Activated CD8-positive, alpha-beta memory T cell treated with anti-CD3 and anti-CD28 coated beads, Interleukin-2, amount 10 ng/mL, durations not matched to agents 7 days and 5 days (primary cell): ENCODE measurements at regions not wholly inside any gene's neighbourhood (a gene's known extent, or its start where the extent isn't known, plus 50 kb on each side); places are given as distances from the start of the nearest gene placed in this dataset.

Experiments used
- ATAC-seq: fragments of 150-1000 bp; cut with Tn5 transposase; one replicate; pipeline ENCODE4 v1.10.0; 2021; ENCODE audit warnings: moderate library complexity
- CTCF ChIA-PET: fragments of 350-600 bp; sonication (Branson Sonifier 250); formaldehyde crosslinking; loops from one replicate; lab custom pipeline; 2021; ENCODE audit warnings: antibody characterized with exemption; lab: Charles Lee
- DNase-seq: peaks from one replicate; pipeline ENCODE4 v3.0.0-alpha.2; 2020
- H3K27ac Mint-ChIP-seq: one replicate; pipeline ENCODE4 v1.8.0; 2021; ENCODE audit warnings: mild to moderate bottlenecking, mixed read lengths
- H3K27me3 Mint-ChIP-seq: one replicate; pipeline ENCODE4 v1.8.0; 2021; ENCODE audit warnings: mixed read lengths
- H3K36me3 Mint-ChIP-seq: one replicate; pipeline ENCODE4 v1.8.0; 2021; ENCODE audit warnings: mild to moderate bottlenecking, mixed read lengths
- H3K4me1 Mint-ChIP-seq: one replicate; pipeline ENCODE4 v1.8.0; 2021; ENCODE audit warnings: mixed read lengths
- H3K4me3 Mint-ChIP-seq: one replicate; pipeline ENCODE4 v1.8.0; 2021; ENCODE audit warnings: mild to moderate bottlenecking, moderate library complexity, mixed read lengths
- H3K9me3 Mint-ChIP-seq: one replicate; pipeline ENCODE4 v1.8.0; 2022; ENCODE audit warnings: low read depth, mixed read lengths

DNA sequence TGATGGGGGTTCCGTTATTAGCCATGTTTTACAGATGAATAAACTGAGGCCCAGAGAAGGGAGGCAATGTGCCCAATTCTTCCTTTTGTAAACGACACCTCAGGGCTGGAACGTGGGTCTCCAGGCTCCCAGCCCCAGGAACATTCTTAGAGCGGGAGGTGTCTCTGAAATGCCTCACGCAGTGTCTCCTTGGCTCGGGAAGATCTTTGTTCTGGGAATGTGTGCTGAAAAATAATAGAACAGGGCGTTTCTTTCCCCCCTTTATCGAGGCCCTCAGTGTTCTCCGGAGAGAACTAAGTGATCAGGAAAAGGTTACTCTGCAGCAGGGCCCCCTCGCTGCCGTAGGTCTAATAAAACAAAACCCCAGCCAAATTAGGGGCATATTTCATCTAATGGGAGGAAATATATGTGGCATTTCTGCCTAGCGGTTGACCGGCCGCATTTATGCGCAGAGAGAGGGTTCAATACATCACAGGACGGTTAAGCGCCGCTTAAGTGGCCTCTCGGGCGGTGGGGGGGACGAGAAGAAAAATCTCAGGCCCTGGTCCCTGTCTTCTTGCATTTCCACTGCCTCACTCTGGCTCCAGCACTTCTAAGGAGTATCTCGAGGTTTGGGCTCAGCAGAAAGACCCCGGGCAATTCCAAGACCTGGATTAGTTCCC is 564.3 kb downstream of the MN1 start:
- CTCF ChIA-PET: no interaction called here
- Mint-ChIP-seq H3K36me3 (no peaks in the 10 kb centered on the region), H3K27ac (no peak overlapping the region)

DNA sequence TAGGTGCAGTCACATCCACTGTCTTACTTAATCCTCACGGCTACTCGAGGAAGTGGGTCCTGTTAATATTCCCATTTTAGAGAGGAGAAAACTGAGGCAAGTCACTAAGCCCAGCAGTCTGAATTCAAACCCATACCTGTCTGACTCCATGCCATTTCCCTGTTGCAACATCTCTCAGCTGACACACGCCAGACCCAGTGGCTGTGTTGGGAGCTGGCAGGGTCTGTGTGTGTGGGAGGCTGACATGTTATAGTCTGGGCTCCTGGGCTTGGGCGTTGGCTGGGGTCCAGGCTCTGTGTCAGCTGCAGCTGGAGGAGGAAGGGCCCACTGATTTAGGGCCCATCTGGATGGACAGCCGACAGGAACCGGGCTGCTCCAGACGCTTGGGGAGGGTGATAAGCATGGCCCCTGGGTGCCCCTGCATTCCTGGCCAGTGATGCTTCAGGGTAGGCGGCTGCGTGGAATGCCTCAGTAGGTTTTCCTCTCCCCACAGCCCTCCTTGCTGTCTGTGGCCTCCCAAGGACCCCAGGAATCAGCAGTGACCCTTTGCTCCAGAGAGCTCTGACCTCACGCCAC is 562.5 kb downstream of the MN1 start:
- DNase-seq (no peak), ATAC-seq (no peak)
- H3K36me3 Mint-ChIP-seq: no peaks in the 10 kb centered on the region
- no peaks in the 10 kb centered on the region for H3K4me1 Mint-ChIP-seq
- H3K27me3 Mint-ChIP-seq: no peaks in the 10 kb centered on the region
- H3K27ac Mint-ChIP-seq: no peak overlapping the region
- no peak overlapping the region for H3K4me3 Mint-ChIP-seq
- CTCF ChIA-PET: no interaction called here
- no peaks in the 10 kb centered on the region for H3K9me3 Mint-ChIP-seq

More for the DNA sequence above, 564.3 kb downstream of the MN1 start:
- Mint-ChIP-seq H3K4me1 (no peaks in the 10 kb centered on the region), H3K4me3 (no peak overlapping the region), H3K9me3 (no peaks in the 10 kb centered on the region), H3K27me3 (no peaks in the 10 kb centered on the region)
- ATAC-seq (no peak), DNase-seq (no peak)

GRCh38 chr22:27239520-27239919 is 562.0 kb downstream of the MN1 start:
- ATAC-seq: no peak
- CTCF ChIA-PET: no interaction called here
- Mint-ChIP-seq H3K9me3 (no peaks in the 10 kb centered on the region), H3K27ac (no peak overlapping the region), H3K4me3 (no peak overlapping the region), H3K27me3 (no peaks in the 10 kb centered on the region), H3K4me1 (no peaks in the 10 kb centered on the region), H3K36me3 (no peaks in the 10 kb centered on the region)
- DNase-seq: no peak

DNA sequence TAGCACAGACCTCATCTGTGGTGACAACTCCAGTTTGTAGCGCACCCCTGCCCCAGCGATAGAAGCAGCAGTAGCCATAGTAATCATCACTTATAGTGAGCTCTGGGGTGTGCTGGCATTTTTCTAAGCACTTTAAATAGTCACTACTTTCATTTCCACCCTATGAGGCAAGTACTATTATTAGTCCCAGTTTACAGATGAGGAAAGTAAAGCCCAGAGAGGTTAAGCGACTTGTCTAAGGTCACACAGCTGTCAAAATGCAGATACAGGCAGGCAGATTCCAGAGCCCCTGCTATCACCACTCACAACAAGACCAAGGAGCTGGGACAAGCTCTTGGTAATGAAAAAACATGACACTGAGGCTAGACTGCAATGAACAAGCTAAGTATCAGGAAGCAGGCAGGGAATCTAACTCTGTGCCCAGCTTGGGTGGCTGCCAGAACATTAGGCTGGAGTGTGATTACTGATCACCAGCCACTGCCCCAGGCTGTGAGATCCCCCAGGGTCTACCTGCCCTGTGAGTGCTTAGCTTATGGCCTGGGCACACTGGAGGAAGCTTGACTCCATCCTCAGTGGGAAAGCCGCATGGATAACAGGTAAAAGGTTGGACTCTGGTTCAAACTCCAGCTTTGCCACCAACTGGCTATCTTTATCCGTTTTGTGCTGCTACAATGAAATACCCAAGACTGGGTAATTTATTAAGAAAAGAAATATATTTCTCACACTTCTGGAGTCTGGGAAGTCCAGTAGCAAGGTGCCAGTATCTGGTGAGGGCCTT is 561.1 kb downstream of the MN1 start:
- no peaks in the 10 kb centered on the region for H3K27me3 Mint-ChIP-seq
- ATAC-seq (no peak), DNase-seq (no peak)
- no peaks in the 10 kb centered on the region for H3K9me3 Mint-ChIP-seq
- no peak overlapping the region for H3K4me3 Mint-ChIP-seq
- no peak overlapping the region for H3K27ac Mint-ChIP-seq
- CTCF ChIA-PET: no interaction called here
- no peaks in the 10 kb centered on the region for H3K4me1 Mint-ChIP-seq
- no peaks in the 10 kb centered on the region for H3K36me3 Mint-ChIP-seq

- Mint-ChIP-seq H3K9me3 (peaks cover 4% of the 10 kb centered on the region), H3K4me3 (no peak overlapping the region), H3K4me1 (no peaks in the 10 kb centered on the region), H3K36me3 (no peaks in the 10 kb centered on the region), H3K27ac (no peak overlapping the region), H3K27me3 (no peaks in the 10 kb centered on the region)
- DNase-seq: no peak
- no peak for ATAC-seq
- CTCF ChIA-PET: no interaction called here
Measured at GRCh38 chr22:27241430-27242321, 559.9 kb downstream of the MN1 start.

DNA sequence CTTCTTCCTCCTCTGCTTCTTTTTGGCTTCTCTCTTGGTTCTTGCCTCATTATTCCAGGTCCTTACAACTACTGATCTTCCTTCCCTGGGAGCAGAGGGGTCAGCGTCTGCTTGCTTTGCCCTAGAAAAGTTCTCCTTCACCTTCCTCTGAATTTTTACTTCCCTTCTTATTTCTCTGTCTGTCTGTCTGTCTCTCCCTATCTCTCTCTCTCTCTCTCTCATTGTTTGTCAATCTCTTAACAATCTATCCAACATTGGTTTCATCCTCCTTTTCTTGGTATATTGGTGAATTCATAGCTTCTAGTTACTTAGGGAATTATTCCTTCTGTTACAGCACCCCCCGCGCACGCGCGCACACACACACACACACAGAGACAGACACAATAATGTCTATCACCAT is 559.1 kb downstream of the MN1 start:
- DNase-seq: no peak
- H3K27ac Mint-ChIP-seq: no peak overlapping the region
- no peak for ATAC-seq
- CTCF ChIA-PET: no interaction called here
- peaks cover 2% of the 10 kb centered on the region for H3K4me1 Mint-ChIP-seq
- H3K27me3 Mint-ChIP-seq: no peaks in the 10 kb centered on the region
- H3K9me3 Mint-ChIP-seq: peaks cover 6% of the 10 kb centered on the region
- H3K36me3 Mint-ChIP-seq: no peaks in the 10 kb centered on the region
- H3K4me3 Mint-ChIP-seq: no peak overlapping the region

DNA sequence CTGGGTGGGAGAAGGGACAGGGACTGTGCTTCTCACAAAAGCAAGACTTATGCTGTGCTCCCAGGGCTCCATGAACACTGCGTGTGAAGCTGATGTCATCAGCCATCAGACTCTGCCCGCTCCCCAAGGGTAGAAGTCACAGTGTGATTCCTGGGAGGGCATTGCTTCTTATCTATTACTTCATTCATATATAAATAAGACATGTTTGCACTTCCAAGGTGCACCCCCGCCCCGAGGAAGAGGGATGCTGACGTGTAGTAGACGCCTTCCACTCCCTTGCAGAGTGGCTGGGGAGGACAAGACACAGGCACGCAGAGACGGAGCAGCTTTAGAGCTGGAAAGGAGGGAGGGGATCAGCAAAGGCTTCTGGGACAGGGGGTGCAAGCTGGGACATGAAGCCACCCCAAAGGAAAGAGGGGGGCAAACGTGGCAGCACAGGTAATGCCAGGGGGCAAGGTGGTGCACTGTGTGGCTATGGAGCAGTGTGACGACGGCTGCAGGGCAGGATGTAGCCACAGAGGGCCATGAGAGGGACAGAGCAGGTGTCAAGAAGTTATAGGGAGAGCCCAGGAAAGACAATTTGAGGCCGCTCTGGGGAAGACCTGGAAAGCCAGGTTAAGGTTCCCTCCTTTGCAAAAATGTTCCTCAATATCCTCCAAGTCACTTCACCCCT is 558.5 kb downstream of the MN1 start:
- Mint-ChIP-seq H3K9me3 (peaks cover 6% of the 10 kb centered on the region), H3K27ac (no peak overlapping the region), H3K4me1 (peaks cover 5% of the 10 kb centered on the region), H3K27me3 (no peaks in the 10 kb centered on the region), H3K4me3 (no peak overlapping the region), H3K36me3 (no peaks in the 10 kb centered on the region)
- DNase-seq: no peak
- CTCF ChIA-PET: no interaction called here
- no peak for ATAC-seq

GRCh38 chr22:27244328-27244727 is 557.2 kb downstream of the MN1 start:
- Mint-ChIP-seq H3K27me3 (no peaks in the 10 kb centered on the region), H3K4me1 (peaks cover 5% of the 10 kb centered on the region), H3K27ac (no peak overlapping the region), H3K36me3 (no peaks in the 10 kb centered on the region), H3K4me3 (no peak overlapping the region), H3K9me3 (peaks cover 6% of the 10 kb centered on the region)
- CTCF ChIA-PET: no interaction called here
- DNase-seq (no peak), ATAC-seq (no peak)

DNA sequence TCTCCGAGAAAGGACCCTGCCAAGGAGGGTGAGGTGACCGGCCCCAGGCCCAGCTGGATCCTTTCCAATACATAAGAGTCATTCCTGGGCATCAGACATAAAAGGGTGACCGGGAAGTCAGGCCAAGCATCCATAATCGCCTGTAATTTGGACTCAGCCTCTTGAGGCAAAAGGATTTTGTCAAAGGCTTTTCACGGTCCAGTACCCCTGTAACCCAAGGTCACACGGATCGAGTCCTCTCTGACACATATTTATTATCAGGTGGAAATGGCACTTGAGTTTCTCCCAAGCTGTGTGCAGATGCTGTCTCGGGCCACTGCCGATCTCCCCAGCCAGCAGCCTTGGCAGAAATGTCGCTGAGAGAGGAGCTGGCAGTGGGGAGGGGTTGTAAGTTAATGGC is 556.5 kb downstream of the MN1 start:
- CTCF ChIA-PET: no interaction called here
- peaks cover 5% of the 10 kb centered on the region for H3K4me1 Mint-ChIP-seq

DNA sequence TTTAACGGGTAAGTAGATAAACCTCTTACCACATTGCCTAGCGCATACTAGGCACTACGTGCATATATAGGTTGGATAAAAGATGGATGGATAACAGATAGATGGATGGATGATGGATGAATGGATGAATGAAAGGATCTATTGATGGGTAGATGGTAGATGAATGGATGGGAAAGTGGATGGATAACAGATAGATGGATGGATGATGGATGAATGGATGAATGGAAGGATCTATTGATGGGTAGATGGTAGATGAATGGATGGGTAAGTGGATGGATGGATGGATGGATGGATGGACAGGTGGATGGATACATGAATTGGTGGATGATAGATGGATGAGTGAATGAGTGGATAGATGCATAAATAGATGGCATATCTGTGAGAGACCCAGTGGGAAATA is 555.0 kb downstream of the MN1 start:
- H3K36me3 Mint-ChIP-seq: no peaks in the 10 kb centered on the region
- peaks cover 6% of the 10 kb centered on the region for H3K9me3 Mint-ChIP-seq
- no peaks in the 10 kb centered on the region for H3K27me3 Mint-ChIP-seq
- H3K4me3 Mint-ChIP-seq: no peak overlapping the region
- no peak for ATAC-seq
- CTCF ChIA-PET: no interaction called here
- no peak for DNase-seq
- peaks cover 5% of the 10 kb centered on the region for H3K4me1 Mint-ChIP-seq
- no peak overlapping the region for H3K27ac Mint-ChIP-seq

More for the DNA sequence above, 556.5 kb downstream of the MN1 start:
- no peak overlapping the region for H3K27ac Mint-ChIP-seq
- no peak for ATAC-seq
- no peak for DNase-seq
- H3K9me3 Mint-ChIP-seq: peaks cover 6% of the 10 kb centered on the region
- no peak overlapping the region for H3K4me3 Mint-ChIP-seq
- no peaks in the 10 kb centered on the region for H3K27me3 Mint-ChIP-seq
- H3K36me3 Mint-ChIP-seq: no peaks in the 10 kb centered on the region

- H3K4me1 Mint-ChIP-seq: peaks cover 5% of the 10 kb centered on the region
- no peak for DNase-seq
- no peak overlapping the region for H3K27ac Mint-ChIP-seq
- H3K4me3 Mint-ChIP-seq: no peak overlapping the region
- no peak for ATAC-seq
- no peaks in the 10 kb centered on the region for H3K36me3 Mint-ChIP-seq
- CTCF ChIA-PET: no interaction called here
- no peaks in the 10 kb centered on the region for H3K27me3 Mint-ChIP-seq
- H3K9me3 Mint-ChIP-seq: peaks cover 6% of the 10 kb centered on the region
Measured at GRCh38 chr22:27247701-27248434, 553.7 kb downstream of the MN1 start.

DNA sequence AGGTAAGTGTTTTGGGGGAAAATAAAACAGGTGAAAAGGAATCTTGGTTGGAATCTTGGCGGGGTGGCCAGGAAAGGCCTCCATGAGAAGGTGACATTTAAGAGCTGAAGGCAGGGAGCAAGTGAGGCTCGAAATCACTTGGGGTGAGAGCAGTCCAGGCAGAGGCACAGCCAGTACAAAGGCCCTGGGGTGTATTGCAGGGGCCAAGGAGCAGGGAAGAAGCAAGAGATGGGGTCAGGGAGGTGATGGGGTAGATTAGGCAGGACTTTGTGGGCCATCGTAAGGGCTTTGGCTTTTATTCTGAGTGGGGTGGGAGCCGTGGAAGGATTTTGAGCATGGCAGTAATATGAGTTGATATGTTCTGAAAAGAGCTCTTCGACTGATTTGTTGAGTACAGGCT is 551.1 kb downstream of the MN1 start:
- H3K9me3 Mint-ChIP-seq: peaks cover 6% of the 10 kb centered on the region
- no peaks in the 10 kb centered on the region for H3K27me3 Mint-ChIP-seq
- H3K27ac Mint-ChIP-seq: no peak overlapping the region
- H3K4me1 Mint-ChIP-seq: peaks cover 5% of the 10 kb centered on the region
- CTCF ChIA-PET: no interaction called here
- ATAC-seq: no peak
- no peak overlapping the region for H3K4me3 Mint-ChIP-seq
- no peaks in the 10 kb centered on the region for H3K36me3 Mint-ChIP-seq
- DNase-seq: no peak
